ENCODE measurements at regions not wholly inside any gene's neighbourhood (a gene's known extent, or its start where the extent isn't known, plus 50 kb on each side); places are given as distances from the start of the nearest gene placed in this dataset.

- H3K27me3 ChIP-seq (ENCODE audit: control insufficient read depth, insufficient read depth, low read length), result no peaks in the 10 kb centered on the region
- H2AFZ ChIP-seq, result no peak overlapping the region
- H3K27ac ChIP-seq, result no peak overlapping the region
- no peaks in the 10 kb centered on the region for H3K9me3 ChIP-seq (ENCODE audit: control insufficient read depth, low read length)
- no peak overlapping the region for H3K9ac ChIP-seq
- no peaks in the 10 kb centered on the region for H3K36me3 ChIP-seq (ENCODE audit: control insufficient read depth, insufficient read depth, low read length)
- H3K4me3 ChIP-seq (ENCODE audit: low read depth, low read length), result no peak overlapping the region
- no peak for TF ChIP-seq CTCF (IDR thresholded peaks at IDR 0.05)
- no peaks in the 10 kb centered on the region for H3K4me1 ChIP-seq
- no peak overlapping the region for H3K4me2 ChIP-seq (ENCODE audit: low read length)
- no peaks in the 10 kb centered on the region for H3K79me2 ChIP-seq
Measured at GRCh38 chr11:113542420-113542819, 67.2 kb upstream of the DRD2 start.

- H3K4me1 ChIP-seq, result no peaks in the 10 kb centered on the region
- TF ChIP-seq CTCF (IDR thresholded peaks at IDR 0.05), result no peak
- no peak overlapping the region for H3K27ac ChIP-seq
- H2AFZ ChIP-seq, result no peak overlapping the region
- no peak overlapping the region for H3K9ac ChIP-seq
- no peaks in the 10 kb centered on the region for H3K36me3 ChIP-seq (ENCODE audit: control insufficient read depth, insufficient read depth, low read length)
- H3K79me2 ChIP-seq, result no peaks in the 10 kb centered on the region
- no peaks in the 10 kb centered on the region for H3K27me3 ChIP-seq (ENCODE audit: control insufficient read depth, insufficient read depth, low read length)
- H3K4me2 ChIP-seq (ENCODE audit: low read length), result no peak overlapping the region
- no peaks in the 10 kb centered on the region for H3K9me3 ChIP-seq (ENCODE audit: control insufficient read depth, low read length)
- H3K4me3 ChIP-seq (ENCODE audit: low read depth, low read length), result no peak overlapping the region
Measured at GRCh38 chr11:113540416-113541330, 65.5 kb upstream of the DRD2 start.

GRCh38 chr11:113538451-113539412 is 63.5 kb upstream of the DRD2 start:
- Histone ChIP-seq H3K9ac (no peak overlapping the region), H3K4me1 (no peaks in the 10 kb centered on the region), H3K4me2 (ENCODE audit: low read length) (no peak overlapping the region), H2AFZ (no peak overlapping the region), H3K27ac (no peak overlapping the region), H3K4me3 (ENCODE audit: low read depth, low read length) (no peak overlapping the region), H3K79me2 (no peaks in the 10 kb centered on the region), H3K9me3 (ENCODE audit: control insufficient read depth, low read length) (no peaks in the 10 kb centered on the region), H3K27me3 (ENCODE audit: control insufficient read depth, insufficient read depth, low read length) (no peaks in the 10 kb centered on the region), H3K36me3 (ENCODE audit: control insufficient read depth, insufficient read depth, low read length) (no peaks in the 10 kb centered on the region)
- TF ChIP-seq CTCF (IDR thresholded peaks at IDR 0.05), result no peak

GRCh38 chr11:113534625-113535024 is 59.4 kb upstream of the DRD2 start:
- Histone ChIP-seq H3K4me2 (ENCODE audit: low read length) (no peak overlapping the region), H3K4me1 (no peaks in the 10 kb centered on the region)

More at GRCh38 chr11:113534625-113535024, 59.4 kb upstream of the DRD2 start:
- Histone ChIP-seq H3K9ac (no peak overlapping the region), H3K4me3 (ENCODE audit: low read depth, low read length) (no peak overlapping the region), H3K27ac (no peak overlapping the region), H3K36me3 (ENCODE audit: control insufficient read depth, insufficient read depth, low read length) (no peaks in the 10 kb centered on the region), H2AFZ (no peak overlapping the region), H3K27me3 (ENCODE audit: control insufficient read depth, insufficient read depth, low read length) (no peaks in the 10 kb centered on the region), H3K9me3 (ENCODE audit: control insufficient read depth, low read length) (no peaks in the 10 kb centered on the region), H3K79me2 (no peaks in the 10 kb centered on the region)
- TF ChIP-seq CTCF (IDR thresholded peaks at IDR 0.05), result no peak
